Body of pancreas (tissue), 4 donors: ENCODE measurements at regions not wholly inside any gene's neighbourhood (a gene's known extent, or its start where the extent isn't known, plus 50 kb on each side); places are given as distances from the start of the nearest gene placed in this dataset.
"Not testable (repeated sequence)": the region's sequence is repeated elsewhere in the genome, so short reads cannot be mapped to it uniquely, and the experiment has no call there.

Source experiments
- ATAC-seq: fragments of 150-250 bp; one replicate; pipeline ENCODE4 v1.9.1; 2016
- DNase-seq, 4 donors: peaks; one replicate each; pipeline ENCODE4 v3.0.0-alpha.2; 2019
- H3K27ac ChIP-seq, 4 donors: fragments of 200-600 bp; sonication (generic); 1 replicate in 3 of 4; 2 replicates in 1 of 4; pipeline versions ENCODE4 v1.5.1 to v1.6.1; 2016 to 2019; ENCODE audit warnings: mild to moderate bottlenecking in 1 of 4, mixed read lengths in 1 of 4, moderate library complexity in 1 of 4
- H3K27me3 ChIP-seq, 2 donors: fragments of 200-600 bp; sonication (generic); one replicate each; pipeline ENCODE4 v1.6.0; 2016; ENCODE audit warnings: mild to moderate bottlenecking in 1 of 2
- H3K36me3 ChIP-seq, 2 donors: fragments of 200-600 bp; sonication (generic); replicated peaks in 1 of 2; 2 replicates each; pipeline ENCODE4 v1.5.1; 2016; ENCODE audit warnings: low read depth in 2 of 2; ENCODE audit not compliant: insufficient read depth in 1 of 2
- H3K4me1 ChIP-seq: fragments of 200-600 bp; sonication (generic); one replicate; pipeline ENCODE4 v1.6.0; 2016
- H3K4me3 ChIP-seq, 2 donors: fragments of 200-600 bp; sonication (generic); 1 replicate in 1 of 2; 2 replicates in 1 of 2; pipeline ENCODE4 v1.5.1; 2016 to 2019
- H3K9me3 ChIP-seq, 3 donors: fragments of 200-600 bp; sonication (generic); 1 replicate in 2 of 3; 2 replicates in 1 of 3; pipeline ENCODE4 v1.5.1; 2016
- POLR2A ChIP-seq, 3 donors: fragments of 450-650 bp; IDR thresholded peaks; one replicate each; pipeline ENCODE4 v1.6.1; 2016; ENCODE audit warnings: antibody characterized with exemption in 3 of 3, mild to moderate bottlenecking in 2 of 3
- WGBS, 2 donors: methylation state at CpG; one replicate each; pipeline ENCODE4 v1.1.5; 2017; 5-methylcytosine and 5-hydroxymethylcytosine counted together
- intact Hi-C: fragments of 100-400 bp; cut with DNase I; formaldehyde crosslinking; loops from one replicate; pipeline ENCODE4 v1.15.1; 2023
- TF ChIP-seq, protein P1 (sequence below), 7 experiments: fragments of 450-650 bp in 4 of 7; fragments of 200-600 bp in 3 of 7; sonication (generic) in 3 of 7; IDR thresholded peaks; one replicate each; pipeline ENCODE4 v1.5.1; 2016 to 2019; ENCODE audit warnings: antibody characterized with exemption in 7 of 7

DNA sequence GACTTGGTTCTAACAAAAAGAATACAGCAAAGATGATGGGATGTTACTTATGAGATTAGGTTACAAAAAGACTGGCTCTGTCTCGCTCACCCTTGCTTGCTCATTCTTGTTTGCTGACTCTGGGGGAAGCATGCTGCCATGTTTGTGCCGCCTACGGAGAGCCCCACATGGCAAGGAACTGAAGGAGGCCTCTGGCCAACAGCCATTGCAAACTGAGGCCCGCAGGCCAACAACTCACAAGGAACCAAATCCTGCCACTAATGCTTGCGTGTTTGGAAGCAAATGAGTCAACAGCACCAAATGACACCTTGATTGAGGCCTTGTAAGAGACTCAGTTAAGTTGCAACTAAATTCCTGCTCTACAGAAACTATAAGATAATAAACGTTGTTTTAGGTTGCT, 82.1 kb upstream of the FOXN2 start:
- DNase-seq (no peak), ATAC-seq (no peak)
- H3K36me3 ChIP-seq: no peaks in the 10 kb centered on the region
- no peaks in the 10 kb centered on the region for H3K9me3 ChIP-seq
- no peak for TF ChIP-seq POLR2A (IDR thresholded peaks at IDR 0.05)
- TF ChIP-seq, protein P1, sequence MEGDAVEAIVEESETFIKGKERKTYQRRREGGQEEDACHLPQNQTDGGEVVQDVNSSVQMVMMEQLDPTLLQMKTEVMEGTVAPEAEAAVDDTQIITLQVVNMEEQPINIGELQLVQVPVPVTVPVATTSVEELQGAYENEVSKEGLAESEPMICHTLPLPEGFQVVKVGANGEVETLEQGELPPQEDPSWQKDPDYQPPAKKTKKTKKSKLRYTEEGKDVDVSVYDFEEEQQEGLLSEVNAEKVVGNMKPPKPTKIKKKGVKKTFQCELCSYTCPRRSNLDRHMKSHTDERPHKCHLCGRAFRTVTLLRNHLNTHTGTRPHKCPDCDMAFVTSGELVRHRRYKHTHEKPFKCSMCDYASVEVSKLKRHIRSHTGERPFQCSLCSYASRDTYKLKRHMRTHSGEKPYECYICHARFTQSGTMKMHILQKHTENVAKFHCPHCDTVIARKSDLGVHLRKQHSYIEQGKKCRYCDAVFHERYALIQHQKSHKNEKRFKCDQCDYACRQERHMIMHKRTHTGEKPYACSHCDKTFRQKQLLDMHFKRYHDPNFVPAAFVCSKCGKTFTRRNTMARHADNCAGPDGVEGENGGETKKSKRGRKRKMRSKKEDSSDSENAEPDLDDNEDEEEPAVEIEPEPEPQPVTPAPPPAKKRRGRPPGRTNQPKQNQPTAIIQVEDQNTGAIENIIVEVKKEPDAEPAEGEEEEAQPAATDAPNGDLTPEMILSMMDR (IDR thresholded peaks at IDR 0.05): no peak
- 80 to 82% methylated on average over 6 of the region's 6 CpGs for WGBS, 2 donors
- no peak overlapping the region for H3K27ac ChIP-seq
- H3K4me1 ChIP-seq: no peaks in the 10 kb centered on the region
- H3K27me3 ChIP-seq: no peaks in the 10 kb centered on the region
- H3K4me3 ChIP-seq: no peak overlapping the region
- intact Hi-C loops: no loop called here

DNA sequence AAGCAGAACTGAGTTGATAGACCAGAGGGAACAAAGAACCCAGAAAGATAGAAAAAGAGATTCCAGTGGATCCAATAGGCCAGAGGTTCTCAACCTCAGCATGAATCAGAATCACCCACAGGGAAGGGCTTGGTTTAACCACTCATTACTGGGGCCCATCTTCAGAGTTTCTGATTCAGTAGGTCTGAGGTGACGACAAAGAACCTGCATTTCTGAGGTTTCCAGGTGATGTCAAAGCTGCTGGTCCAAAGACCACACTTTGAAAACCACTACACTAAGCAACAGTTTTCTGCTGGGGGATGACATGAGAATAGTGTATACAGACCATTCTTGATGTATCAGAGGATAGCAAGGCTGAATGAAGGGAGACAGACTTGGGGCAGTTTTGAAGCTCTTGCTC, 81.5 kb upstream of the FOXN2 start:
- ATAC-seq (no peak), DNase-seq (no peak)
- Histone ChIP-seq H3K4me1 (no peaks in the 10 kb centered on the region), H3K27me3 (no peaks in the 10 kb centered on the region), H3K4me3 (no peak overlapping the region), H3K36me3 (no peaks in the 10 kb centered on the region), H3K27ac (no peak overlapping the region), H3K9me3 (no peaks in the 10 kb centered on the region)
- 92 to 100% methylated on average over 1 of the region's 1 CpG for WGBS, 2 donors
- no peak for TF ChIP-seq POLR2A (IDR thresholded peaks at IDR 0.05)
- TF ChIP-seq, protein P1 (IDR thresholded peaks at IDR 0.05): no peak
- intact Hi-C loops: no loop called here

DNA sequence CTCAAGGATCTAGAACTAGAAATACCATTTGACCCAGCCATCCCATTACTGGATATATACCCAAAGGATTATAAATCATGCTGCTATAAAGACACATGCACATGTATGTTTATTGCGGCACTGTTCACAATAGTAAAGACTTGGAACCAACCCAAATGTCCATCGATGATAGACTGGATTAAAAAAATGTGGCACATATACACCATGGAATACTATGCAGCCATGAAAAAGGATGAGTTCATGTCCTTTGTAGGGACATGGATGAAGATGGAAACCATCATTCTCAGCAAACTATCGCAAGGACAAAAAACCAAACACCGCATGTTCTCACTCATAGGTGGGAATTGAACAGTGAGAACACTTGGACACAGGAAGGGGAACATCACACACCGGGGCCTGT, 80.7 kb upstream of the FOXN2 start:
- H3K27me3 ChIP-seq, intact Hi-C loops, DNase-seq, H3K4me3 ChIP-seq, H3K9me3 ChIP-seq, H3K4me1 ChIP-seq, H3K27ac ChIP-seq, ATAC-seq, H3K36me3 ChIP-seq: not testable (repeated sequence)
- WGBS, 2 donors: 94 to 97% methylated on average over 4 of the region's 5 CpGs

DNA sequence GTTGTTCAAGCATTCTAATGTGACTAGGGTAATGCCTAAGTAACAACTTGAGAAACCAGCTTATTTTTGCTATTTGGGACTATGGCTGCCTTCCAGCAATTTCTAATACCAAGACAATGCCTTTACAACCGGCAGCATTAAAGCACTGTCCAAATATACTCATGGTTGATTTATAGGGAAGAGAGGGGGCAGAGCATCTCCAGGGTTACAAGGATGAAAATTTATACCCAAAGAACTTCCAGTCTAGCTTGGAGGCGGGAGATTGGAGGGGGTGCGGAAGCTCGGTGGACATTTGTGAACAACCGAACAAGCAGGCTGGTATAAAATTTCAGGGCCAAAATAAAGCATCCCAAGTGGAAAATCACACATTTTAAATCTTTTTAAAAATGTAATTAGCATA, 79.4 kb upstream of the FOXN2 start:
- Histone ChIP-seq H3K36me3 (no peaks in the 10 kb centered on the region), H3K4me1 (no peaks in the 10 kb centered on the region), H3K27me3 (no peaks in the 10 kb centered on the region), H3K27ac (no peak overlapping the region), H3K9me3 (no peaks in the 10 kb centered on the region), H3K4me3 (no peak overlapping the region)
- intact Hi-C loops: no loop called here
- DNase-seq (no peak), ATAC-seq (no peak)
- TF ChIP-seq POLR2A (IDR thresholded peaks at IDR 0.05): no peak
- TF ChIP-seq, protein P1 (IDR thresholded peaks at IDR 0.05): no peak
- WGBS, 2 donors: 86 to 87% methylated on average over 5 of the region's 5 CpGs

DNA sequence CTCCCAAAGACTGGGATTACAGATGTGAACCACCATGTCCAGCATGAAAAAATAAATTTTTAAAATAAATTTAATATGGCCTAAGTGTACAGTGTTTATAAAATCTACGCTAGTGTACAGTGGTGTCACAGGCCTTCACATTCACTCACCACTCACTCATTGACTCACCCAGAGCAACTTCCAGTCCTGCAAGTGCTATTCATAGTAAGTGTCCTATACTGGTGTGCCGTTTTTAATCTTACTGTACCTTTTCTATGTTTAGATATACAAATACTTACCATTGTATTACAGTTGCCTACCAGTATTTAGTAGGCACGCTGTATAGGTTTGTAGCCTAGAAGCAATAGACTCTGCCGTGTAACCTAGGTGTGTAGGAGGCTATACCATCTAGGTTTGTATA, 76.1 kb upstream of the FOXN2 start:
- intact Hi-C loops: no loop called here
- Histone ChIP-seq H3K4me1 (no peaks in the 10 kb centered on the region), H3K27ac (no peak overlapping the region), H3K36me3 (no peaks in the 10 kb centered on the region), H3K27me3 (no peaks in the 10 kb centered on the region), H3K4me3 (no peak overlapping the region), H3K9me3 (no peaks in the 10 kb centered on the region)
- ATAC-seq: no peak
- TF ChIP-seq, protein P1 (IDR thresholded peaks at IDR 0.05): no peak
- no peak for TF ChIP-seq POLR2A (IDR thresholded peaks at IDR 0.05)
- 84 to 88% methylated on average over 4 of the region's 4 CpGs for WGBS, 2 donors
- DNase-seq: no peak
